Stromal cell of bone marrow (primary cell): ENCODE measurements at regions not wholly inside any gene's neighbourhood (a gene's known extent, or its start where the extent isn't known, plus 50 kb on each side); places are given as distances from the start of the nearest gene placed in this dataset.

Experiments used
- DNase-seq: peaks from one replicate; pipeline ENCODE4 v3.0.0-alpha.2; 2012; ENCODE audit warnings: low read depth

- DNase-seq = no peak
These were observed 185.8 kb upstream of the BCL6 start for GRCh38 chr3:187931101-187931500.

DNA sequence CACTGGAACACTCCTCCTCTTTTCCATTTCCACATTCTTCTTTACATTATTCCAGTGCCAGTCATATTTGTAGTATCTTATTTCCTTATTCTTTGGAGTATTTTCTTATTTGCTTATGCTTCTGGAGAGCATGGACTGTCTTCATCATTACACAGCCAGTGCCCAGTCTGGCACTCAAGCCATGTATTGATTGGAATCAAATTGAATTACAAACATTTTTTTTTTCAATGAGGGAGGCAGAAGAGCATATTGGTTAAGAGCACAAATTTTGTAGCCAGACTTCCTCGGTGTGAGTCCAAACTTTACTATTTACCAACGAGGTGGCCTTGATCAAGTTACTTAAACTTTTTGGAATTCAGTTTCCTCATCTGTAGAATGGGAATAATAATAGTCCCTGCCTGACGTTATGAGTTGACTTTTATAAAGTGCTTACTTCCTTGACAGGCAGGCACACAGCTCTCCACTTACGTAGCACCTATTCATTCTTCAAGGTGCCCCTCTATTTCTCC is 186.6 kb upstream of the BCL6 start:
- no peak for DNase-seq

DNA sequence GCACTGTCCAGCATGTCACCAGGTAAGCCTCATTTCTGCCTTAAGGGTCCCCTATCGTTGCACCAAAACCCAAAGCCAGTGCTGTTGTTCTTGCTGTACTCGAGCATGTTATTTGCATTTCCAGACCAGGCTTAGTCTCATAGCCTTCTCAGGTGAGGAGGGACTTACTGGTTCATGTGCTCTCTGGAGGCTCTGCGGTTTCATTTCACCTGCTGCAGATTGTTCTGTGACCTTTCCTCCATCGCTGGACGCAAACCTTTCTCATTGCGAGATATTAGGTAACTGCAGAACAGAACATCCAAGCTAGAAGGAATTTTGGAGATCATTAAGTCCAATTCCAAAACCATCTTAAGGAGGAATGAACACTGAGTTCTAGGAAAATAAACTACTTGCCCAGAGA is 187.3 kb upstream of the BCL6 start:
- no peak for DNase-seq

DNA sequence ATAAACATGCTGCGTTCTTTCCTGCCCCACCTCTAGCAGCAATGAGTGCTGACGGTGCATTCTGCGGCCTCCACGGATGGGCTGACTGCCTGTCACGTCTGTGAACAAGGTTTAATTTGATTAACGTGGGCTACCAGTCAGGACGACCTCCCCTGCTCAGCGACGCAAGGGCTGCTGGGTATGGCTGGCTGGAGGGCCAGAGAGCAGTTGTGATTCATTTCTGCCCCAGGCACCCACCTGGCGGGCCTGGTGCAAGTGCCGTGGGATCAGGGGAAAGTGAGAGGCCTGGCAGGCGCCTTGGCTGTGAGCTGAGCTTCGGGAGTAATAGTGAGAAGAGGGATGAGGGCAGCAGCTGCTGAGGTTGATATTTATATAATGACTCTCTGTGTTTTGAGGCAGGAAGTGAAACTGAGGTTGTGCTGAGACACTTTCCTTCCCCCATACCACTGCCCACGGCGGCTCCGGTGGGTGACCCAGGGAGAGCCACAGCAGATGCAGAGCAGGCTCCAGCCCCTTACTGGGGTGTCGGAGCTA is 190.4 kb upstream of the BCL6 start:
- no peak for DNase-seq

DNA sequence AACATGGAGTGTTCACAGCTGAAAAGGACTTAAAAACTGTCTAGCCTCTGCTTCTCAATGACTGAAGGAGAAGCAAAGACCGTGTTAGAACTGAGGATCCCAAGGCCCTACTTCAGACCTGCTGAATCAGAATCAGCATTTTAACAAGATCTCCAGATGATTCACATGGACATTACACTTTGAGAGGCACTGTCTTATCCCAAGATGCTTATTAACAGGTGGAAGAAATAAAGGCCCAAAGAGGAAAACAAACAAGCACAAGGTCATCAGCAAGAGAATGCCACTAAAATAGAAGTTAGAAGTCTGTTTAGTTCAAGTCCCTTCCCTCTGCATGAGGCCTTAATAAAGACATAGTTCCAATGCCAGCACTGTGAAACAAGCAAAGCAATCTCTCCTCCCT is 191.4 kb upstream of the BCL6 start:
- no peak for DNase-seq

DNA sequence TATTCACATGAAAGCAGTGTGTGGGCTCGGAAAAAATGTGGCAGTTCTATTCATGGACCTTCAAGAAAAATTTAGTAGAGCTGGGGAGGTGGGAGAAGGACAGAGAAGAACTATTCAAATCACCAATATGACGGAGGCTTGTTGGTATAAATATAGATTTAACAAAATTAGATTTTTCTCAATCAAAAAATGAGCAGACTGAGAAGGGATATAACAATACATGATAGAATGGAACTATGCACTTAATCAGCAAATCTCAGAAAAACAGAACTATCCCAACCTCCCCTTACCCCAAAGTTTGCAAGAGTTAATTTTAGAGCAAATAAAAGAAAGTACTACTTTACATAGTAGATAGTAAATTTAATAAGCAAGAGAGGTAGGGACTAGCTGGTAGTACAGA is 194.6 kb upstream of the BCL6 start:
- DNase-seq = no peak

GRCh38 chr3:187941135-187941847 is 196.0 kb upstream of the BCL6 start:
- DNase-seq = no peak

GRCh38 chr3:187941848-187942194 is 196.6 kb upstream of the BCL6 start:
- DNase-seq = no peak

- no peak for DNase-seq
These were observed 197.5 kb upstream of the BCL6 start for GRCh38 chr3:187942658-187943241.

DNA sequence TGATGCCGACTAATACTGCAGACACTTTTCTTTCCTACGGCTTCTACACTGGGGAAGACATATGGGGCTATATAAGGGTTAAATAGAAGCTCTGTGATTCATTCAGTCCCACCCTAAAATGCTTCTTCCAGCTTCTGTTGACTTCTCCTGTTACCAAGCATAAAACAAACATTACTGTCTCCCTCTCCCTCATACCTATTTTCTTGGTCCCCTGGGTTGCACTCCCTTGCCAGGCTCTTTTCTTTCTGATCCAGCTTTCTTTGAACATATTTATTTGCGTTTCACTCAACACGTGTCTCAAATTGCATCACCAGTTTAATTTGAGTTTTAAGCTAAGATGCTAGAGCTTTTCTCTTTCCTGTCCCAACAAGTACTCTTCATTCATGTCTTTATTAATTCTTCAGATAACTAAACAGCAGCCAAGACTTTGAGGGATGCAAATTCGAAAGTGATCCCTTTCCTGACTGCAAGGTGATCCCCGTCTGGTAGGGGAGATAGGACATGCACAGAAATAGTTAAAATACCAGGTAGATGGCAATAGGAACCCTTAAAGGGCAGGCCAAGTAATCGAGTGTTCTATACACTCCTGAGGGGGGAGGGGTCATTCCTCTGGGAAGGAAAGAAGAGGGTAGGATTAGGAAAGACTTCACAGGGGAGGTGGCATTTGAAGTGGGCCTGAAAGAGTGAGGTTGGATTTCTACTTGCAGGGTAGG is 198.6 kb upstream of the BCL6 start:
- no peak for DNase-seq

- no peak for DNase-seq
These were observed 199.3 kb upstream of the BCL6 start for GRCh38 chr3:187944390-187945179.

GRCh38 chr3:187945374-187945773 is 200.1 kb upstream of the BCL6 start:
- no peak for DNase-seq

- DNase-seq = peak; percentile 49
These were observed 201.0 kb upstream of the BCL6 start for GRCh38 chr3:187946163-187946691.

DNA sequence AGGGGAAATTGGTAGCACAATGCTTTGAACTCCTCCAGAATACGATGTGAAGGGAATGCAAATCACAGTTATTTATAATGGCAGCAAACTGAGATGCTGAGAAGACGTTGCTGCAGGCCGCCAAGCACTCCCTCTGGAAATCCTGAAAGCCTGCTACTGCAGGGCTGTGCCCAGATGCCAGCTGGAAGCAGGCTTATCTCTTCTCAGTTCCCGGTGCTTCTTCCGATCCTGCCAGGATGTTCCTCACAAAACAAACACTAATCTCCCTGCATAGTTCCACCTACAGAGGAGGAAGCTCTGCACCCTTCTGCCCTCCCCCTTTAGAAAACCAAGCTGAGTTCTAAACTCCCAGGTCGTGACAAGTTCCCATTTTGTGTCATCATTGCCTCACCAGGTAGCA is 201.7 kb upstream of the BCL6 start:
- DNase-seq = no peak

DNA sequence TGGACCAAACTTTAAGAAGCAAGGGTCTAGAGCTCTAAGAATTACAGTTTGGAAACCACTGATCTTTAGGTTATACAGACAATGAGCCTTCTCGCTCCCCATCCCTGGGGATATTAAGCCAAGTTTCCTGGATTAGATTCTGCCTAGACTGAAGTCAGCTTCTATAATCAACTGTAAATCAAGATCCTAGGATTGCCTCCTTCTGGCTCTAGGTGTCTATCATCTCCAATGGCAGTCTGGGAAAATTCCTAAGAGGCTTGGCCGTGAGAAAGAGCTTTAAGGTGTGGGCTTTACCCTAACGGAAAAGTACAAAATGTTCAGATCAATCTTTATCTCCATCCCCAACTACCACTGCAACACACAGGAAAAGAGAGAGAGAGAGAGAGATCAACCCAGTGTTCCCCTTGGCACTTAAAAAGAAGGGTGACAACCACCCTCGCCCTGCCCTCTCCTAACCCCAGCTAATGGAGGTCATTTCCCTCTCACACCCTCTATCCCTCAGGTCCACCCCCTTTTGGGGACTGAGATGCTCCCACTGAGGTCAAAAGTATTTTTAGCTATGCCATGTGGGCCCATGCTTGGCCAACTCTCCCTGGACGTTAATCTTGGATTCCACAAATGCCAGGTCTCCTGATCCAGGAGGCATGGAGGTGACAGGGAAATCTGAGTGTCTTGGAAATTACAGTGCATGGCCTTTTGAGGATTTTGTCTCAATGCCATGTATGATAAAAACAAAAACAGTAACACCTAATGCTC is 202.8 kb upstream of the BCL6 start:
- no peak for DNase-seq

DNA sequence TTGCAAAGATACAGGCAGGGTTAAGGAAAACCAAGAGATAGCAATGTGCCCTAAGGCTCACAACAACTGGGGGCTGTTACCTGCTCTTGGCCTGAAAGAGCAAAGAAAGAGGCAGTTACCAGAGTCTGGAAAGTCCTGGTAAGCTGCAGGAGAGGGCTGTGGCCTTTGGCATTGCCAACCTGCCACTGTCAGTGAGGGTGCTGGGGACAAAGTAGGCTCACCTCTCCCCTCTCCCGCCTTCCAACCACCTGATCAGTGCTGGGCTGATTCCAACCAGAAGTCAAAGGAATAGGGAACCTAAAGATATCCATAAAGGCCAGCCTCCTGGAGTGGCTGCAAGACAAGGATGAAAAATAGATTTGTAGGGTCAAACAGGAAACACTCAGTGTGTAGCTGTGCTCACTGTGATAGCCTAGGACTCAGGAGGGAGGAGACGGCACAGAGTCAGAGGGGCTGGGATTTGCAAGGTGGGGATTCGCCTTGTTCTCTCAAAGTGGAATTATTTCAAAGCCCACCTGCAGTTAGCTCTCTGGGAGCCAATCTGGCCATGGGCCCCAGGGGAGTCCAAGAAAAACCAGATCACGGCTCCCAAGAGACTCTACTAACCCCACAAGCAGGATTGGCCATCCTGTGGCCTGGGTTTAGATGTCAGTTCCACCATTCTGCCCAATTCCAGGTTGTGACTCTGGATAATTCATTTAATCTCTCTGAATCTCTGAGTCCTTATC is 204.0 kb upstream of the BCL6 start:
- DNase-seq = no peak

- no peak for DNase-seq
These were observed 203.3 kb upstream of the LPP start for GRCh38 chr3:187950671-187951070.

DNA sequence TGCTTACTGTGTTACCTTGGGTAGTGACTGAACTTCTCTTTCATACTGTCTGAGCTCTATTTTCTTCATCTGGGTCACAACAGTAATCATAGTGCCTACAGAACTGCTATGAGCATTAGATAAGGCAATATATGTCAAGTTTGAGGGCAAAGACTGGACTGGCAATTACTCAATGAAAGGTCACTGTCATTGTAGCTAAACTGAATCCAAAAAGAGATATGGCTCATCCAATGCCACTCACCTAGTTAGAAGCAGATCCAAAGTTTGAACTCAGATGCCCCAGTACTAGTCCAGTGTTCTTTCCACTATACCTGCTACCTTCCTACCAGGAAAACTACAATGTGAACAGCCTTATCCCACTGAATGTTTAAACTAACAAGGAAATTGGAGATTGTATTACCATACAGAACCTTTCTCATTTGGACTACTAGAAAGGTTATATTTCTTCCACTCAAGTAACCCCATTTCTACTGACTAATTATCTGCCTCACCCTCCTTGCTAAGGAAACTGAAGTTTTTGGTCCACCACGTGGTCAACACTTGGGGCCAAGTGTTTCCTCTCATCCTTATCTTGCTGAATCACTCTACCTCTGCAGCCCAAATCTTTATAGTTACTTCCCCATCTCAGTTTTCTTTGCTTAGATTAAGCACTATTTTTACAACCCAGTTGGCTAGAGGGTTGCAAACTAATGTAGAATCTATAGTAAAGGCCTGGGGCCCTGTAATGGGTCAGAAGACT is 202.3 kb upstream of the LPP start:
- no peak for DNase-seq

- no peak for DNase-seq
These were observed 201.1 kb upstream of the LPP start for GRCh38 chr3:187952849-187953248.

- DNase-seq = no peak
These were observed 199.5 kb upstream of the LPP start for GRCh38 chr3:187954516-187954872.
